ENCODE measurements at regions not wholly inside any gene's neighbourhood (a gene's known extent, or its start where the extent isn't known, plus 50 kb on each side); places are given as distances from the start of the nearest gene placed in this dataset.
"Not testable (repeated sequence)": the region's sequence is repeated elsewhere in the genome, so short reads cannot be mapped to it uniquely, and the experiment has no call there.

DNA sequence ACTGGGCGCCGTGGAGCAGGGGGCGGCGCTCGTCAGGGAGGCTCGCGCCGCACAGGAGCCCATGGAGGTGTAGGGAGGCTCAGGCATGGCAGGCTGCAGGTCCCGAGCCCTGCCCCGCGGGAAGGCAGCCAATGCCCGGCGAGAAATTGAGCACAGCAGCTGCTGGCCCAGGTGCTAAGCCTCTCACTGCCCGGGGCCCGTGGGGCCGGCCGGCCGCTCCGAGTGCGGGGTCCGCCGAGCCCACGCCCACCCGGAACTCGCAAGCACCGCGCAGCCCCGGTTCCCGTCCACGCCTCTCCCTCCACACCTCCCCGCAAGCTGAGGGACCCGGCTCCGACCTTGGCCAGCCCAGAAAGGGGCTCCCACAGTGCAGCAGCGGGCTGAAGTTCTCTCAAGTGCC lies 160.7 kb downstream of the ZIC4 start:
- not testable (repeated sequence) for H2AK5ac ChIP-seq (ENCODE audit: low read length, severe bottlenecking); H3K14ac ChIP-seq (ENCODE audit: low read length in 2 of 2); H3K23ac ChIP-seq (ENCODE audit: low read length in 2 of 2); H3K36me3 ChIP-seq (ENCODE audit: control insufficient read depth in 1 of 2, insufficient read depth in 2 of 2, low read depth in 1 of 2, low read length in 2 of 2); H2AFZ ChIP-seq (ENCODE audit: low read depth, low read length); H4K91ac ChIP-seq (ENCODE audit: low read length); H3K27me3 ChIP-seq (ENCODE audit: control insufficient read depth in 1 of 2, insufficient read depth in 1 of 2, low read length in 2 of 2); H2BK15ac ChIP-seq (ENCODE audit: low read depth, poor library complexity, severe bottlenecking); H3K9ac ChIP-seq (ENCODE audit: low read length); H2BK120ac ChIP-seq (ENCODE audit: low read depth, low read length); H3K79me1 ChIP-seq (replicated peaks; ENCODE audit: low read length, poor library complexity, severe bottlenecking); H3K4me1 ChIP-seq (ENCODE audit: control insufficient read depth, insufficient read depth, low read depth, low read length); H3K4me3 ChIP-seq (ENCODE audit: insufficient read depth in 1 of 2, low read depth in 1 of 2, low read length in 2 of 2); H2BK5ac ChIP-seq (ENCODE audit: low read depth, low read length, poor library complexity, severe bottlenecking); H3K27ac ChIP-seq (ENCODE audit: low read length, poor library complexity, severe bottlenecking); H4K8ac ChIP-seq (ENCODE audit: low read length); H2BK12ac ChIP-seq (ENCODE audit: low read length in 2 of 2); DNase-seq; H3K18ac ChIP-seq (ENCODE audit: low read depth in 1 of 2, low read length in 2 of 2); H3K9me3 ChIP-seq (ENCODE audit: control insufficient read depth, low read length); H3K4me2 ChIP-seq (ENCODE audit: low read length, poor library complexity, severe bottlenecking); H3K4ac ChIP-seq (ENCODE audit: low read depth in 1 of 2, low read length in 2 of 2)
- 98% methylated on average over 34 of the region's 34 CpGs for WGBS

DNA sequence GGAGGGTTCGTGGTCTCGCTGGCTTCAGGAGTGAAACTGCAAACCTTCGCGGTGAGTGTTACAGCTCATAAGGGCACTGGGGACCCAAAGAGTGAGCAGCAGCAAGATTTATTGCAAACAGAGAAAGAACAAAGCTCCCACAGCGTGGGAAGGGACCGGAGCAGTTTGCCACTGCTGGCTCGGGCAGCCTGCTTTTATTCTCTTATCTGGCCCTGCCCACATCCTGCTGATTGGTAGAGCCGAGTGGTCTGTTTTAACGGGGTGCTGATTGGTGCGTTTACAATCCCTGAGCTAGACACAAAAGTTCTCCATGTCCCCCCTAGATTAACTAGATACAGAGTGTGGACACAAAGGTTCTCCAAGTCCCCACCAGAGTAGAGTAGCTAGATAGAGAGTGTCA lies 161.3 kb downstream of the ZIC4 start:
- not testable (repeated sequence) for H3K4me3 ChIP-seq (ENCODE audit: insufficient read depth in 1 of 2, low read depth in 1 of 2, low read length in 2 of 2); H4K91ac ChIP-seq (ENCODE audit: low read length); H3K79me1 ChIP-seq (replicated peaks; ENCODE audit: low read length, poor library complexity, severe bottlenecking); H2BK120ac ChIP-seq (ENCODE audit: low read depth, low read length); H2BK5ac ChIP-seq (ENCODE audit: low read depth, low read length, poor library complexity, severe bottlenecking); H3K14ac ChIP-seq (ENCODE audit: low read length in 2 of 2); H4K8ac ChIP-seq (ENCODE audit: low read length); H3K4ac ChIP-seq (ENCODE audit: low read depth in 1 of 2, low read length in 2 of 2); H3K23ac ChIP-seq (ENCODE audit: low read length in 2 of 2); H2BK15ac ChIP-seq (ENCODE audit: low read depth, poor library complexity, severe bottlenecking); H3K36me3 ChIP-seq (ENCODE audit: control insufficient read depth in 1 of 2, insufficient read depth in 2 of 2, low read depth in 1 of 2, low read length in 2 of 2); H3K4me1 ChIP-seq (ENCODE audit: control insufficient read depth, insufficient read depth, low read depth, low read length); H2AK5ac ChIP-seq (ENCODE audit: low read length, severe bottlenecking); H3K9ac ChIP-seq (ENCODE audit: low read length); H2BK12ac ChIP-seq (ENCODE audit: low read length in 2 of 2); H3K9me3 ChIP-seq (ENCODE audit: control insufficient read depth, low read length); H2AFZ ChIP-seq (ENCODE audit: low read depth, low read length); DNase-seq; H3K18ac ChIP-seq (ENCODE audit: low read depth in 1 of 2, low read length in 2 of 2); H3K4me2 ChIP-seq (ENCODE audit: low read length, poor library complexity, severe bottlenecking); H3K27ac ChIP-seq (ENCODE audit: low read length, poor library complexity, severe bottlenecking); H3K27me3 ChIP-seq (ENCODE audit: control insufficient read depth in 1 of 2, insufficient read depth in 1 of 2, low read length in 2 of 2)
- WGBS = 91% methylated on average over 8 of the region's 10 CpGs

DNA sequence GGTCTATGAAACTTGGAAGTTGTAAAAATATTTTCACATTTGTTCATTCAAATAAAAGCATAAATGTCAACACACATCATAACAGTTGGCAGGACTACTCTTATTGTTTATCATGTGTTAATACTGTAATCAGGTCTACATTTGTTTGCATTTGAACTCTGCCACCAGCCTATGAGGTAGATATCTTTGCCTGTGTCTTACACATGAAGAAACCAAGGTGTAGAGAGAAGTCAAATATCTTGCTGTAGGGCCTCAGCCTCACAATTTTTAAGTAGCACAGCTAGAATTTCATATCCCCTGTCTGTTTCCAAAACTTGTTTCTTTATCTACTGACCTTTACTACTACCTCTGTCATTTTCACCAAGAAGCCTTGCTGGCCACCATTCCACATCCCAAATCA lies 161.9 kb downstream of the ZIC4 start:
- Histone ChIP-seq H3K9ac (ENCODE audit: low read length) (no peak overlapping the region), H2BK15ac (ENCODE audit: low read depth, poor library complexity, severe bottlenecking) (no peak overlapping the region), H3K18ac (ENCODE audit: low read depth in 1 of 2, low read length in 2 of 2) (no peak overlapping the region), H2AK5ac (ENCODE audit: low read length, severe bottlenecking) (no peak overlapping the region), H4K8ac (ENCODE audit: low read length) (no peak overlapping the region), H3K27ac (ENCODE audit: low read length, poor library complexity, severe bottlenecking) (no peak overlapping the region), H2AFZ (ENCODE audit: low read depth, low read length) (no peak overlapping the region), H3K79me1 (replicated peaks; ENCODE audit: low read length, poor library complexity, severe bottlenecking) (no peaks in the 10 kb centered on the region), H3K36me3 (ENCODE audit: control insufficient read depth in 1 of 2, insufficient read depth in 2 of 2, low read depth in 1 of 2, low read length in 2 of 2) (no peaks in the 10 kb centered on the region), H2BK5ac (ENCODE audit: low read depth, low read length, poor library complexity, severe bottlenecking) (no peak overlapping the region), H3K4me2 (ENCODE audit: low read length, poor library complexity, severe bottlenecking) (no peak overlapping the region), H3K23ac (ENCODE audit: low read length in 2 of 2) (no peak overlapping the region), H3K4me3 (ENCODE audit: insufficient read depth in 1 of 2, low read depth in 1 of 2, low read length in 2 of 2) (no peak overlapping the region), H4K91ac (ENCODE audit: low read length) (no peak overlapping the region), H3K4me1 (ENCODE audit: control insufficient read depth, insufficient read depth, low read depth, low read length) (no peaks in the 10 kb centered on the region), H2BK12ac (ENCODE audit: low read length in 2 of 2) (no peak overlapping the region), H2BK120ac (ENCODE audit: low read depth, low read length) (no peak overlapping the region), H3K14ac (ENCODE audit: low read length in 2 of 2) (no peak overlapping the region), H3K27me3 (ENCODE audit: control insufficient read depth in 1 of 2, insufficient read depth in 1 of 2, low read length in 2 of 2) (no peaks in the 10 kb centered on the region), H3K9me3 (ENCODE audit: control insufficient read depth, low read length) (no peaks in the 10 kb centered on the region), H3K4ac (ENCODE audit: low read depth in 1 of 2, low read length in 2 of 2) (no peak overlapping the region)
- DNase-seq = no peak

DNA sequence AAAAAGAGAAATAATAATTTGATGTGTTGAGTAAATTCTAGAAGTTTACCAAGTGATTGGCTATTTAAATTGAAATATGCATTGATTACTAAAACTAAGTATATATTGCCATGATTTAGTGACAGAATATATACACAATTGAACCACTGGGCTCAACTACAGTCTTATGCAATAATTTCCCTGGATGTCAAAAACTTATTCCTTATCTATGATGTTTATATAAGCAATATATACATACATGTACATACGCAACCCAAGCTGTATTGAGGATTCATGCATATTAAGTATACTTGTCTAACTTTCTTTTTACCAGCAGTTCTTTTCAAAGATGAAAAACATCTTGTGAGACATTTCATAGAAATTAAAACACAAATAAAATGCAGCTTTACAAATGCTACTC lies 165.8 kb downstream of the ZIC4 start:
- H2BK120ac ChIP-seq (ENCODE audit: low read depth, low read length) = no peak overlapping the region

More for the DNA sequence above, 165.8 kb downstream of the ZIC4 start:
- no peak overlapping the region for H4K8ac ChIP-seq (ENCODE audit: low read length)
- no peak overlapping the region for H3K23ac ChIP-seq (ENCODE audit: low read length in 2 of 2)
- H2BK5ac ChIP-seq (ENCODE audit: low read depth, low read length, poor library complexity, severe bottlenecking) = no peak overlapping the region
- no peaks in the 10 kb centered on the region for H3K4me1 ChIP-seq (ENCODE audit: control insufficient read depth, insufficient read depth, low read depth, low read length)
- H2BK15ac ChIP-seq (ENCODE audit: low read depth, poor library complexity, severe bottlenecking) = no peak overlapping the region
- H3K36me3 ChIP-seq (ENCODE audit: control insufficient read depth in 1 of 2, insufficient read depth in 2 of 2, low read depth in 1 of 2, low read length in 2 of 2) = no peaks in the 10 kb centered on the region
- no peak overlapping the region for H2AFZ ChIP-seq (ENCODE audit: low read depth, low read length)
- whole genome bisulfite sequencing = no CpG with 5 or more reads among the region's 1 CpG
- no peak overlapping the region for H3K4me3 ChIP-seq (ENCODE audit: insufficient read depth in 1 of 2, low read depth in 1 of 2, low read length in 2 of 2)
- DNase-seq = no peak
- H4K91ac ChIP-seq (ENCODE audit: low read length) = no peak overlapping the region
- no peak overlapping the region for H2AK5ac ChIP-seq (ENCODE audit: low read length, severe bottlenecking)
- no peak overlapping the region for H3K14ac ChIP-seq (ENCODE audit: low read length in 2 of 2)
- H3K18ac ChIP-seq (ENCODE audit: low read depth in 1 of 2, low read length in 2 of 2) = no peak overlapping the region
- no peaks in the 10 kb centered on the region for H3K79me1 ChIP-seq (replicated peaks; ENCODE audit: low read length, poor library complexity, severe bottlenecking)
- H3K4me2 ChIP-seq (ENCODE audit: low read length, poor library complexity, severe bottlenecking) = no peak overlapping the region
- H2BK12ac ChIP-seq (ENCODE audit: low read length in 2 of 2) = no peak overlapping the region
- no peaks in the 10 kb centered on the region for H3K9me3 ChIP-seq (ENCODE audit: control insufficient read depth, low read length)
- no peak overlapping the region for H3K4ac ChIP-seq (ENCODE audit: low read depth in 1 of 2, low read length in 2 of 2)
- no peak overlapping the region for H3K27ac ChIP-seq (ENCODE audit: low read length, poor library complexity, severe bottlenecking)
- H3K9ac ChIP-seq (ENCODE audit: low read length) = no peak overlapping the region
- no peaks in the 10 kb centered on the region for H3K27me3 ChIP-seq (ENCODE audit: control insufficient read depth in 1 of 2, insufficient read depth in 1 of 2, low read length in 2 of 2)
